HG03457 (cell line): ENCODE measurements at regions not wholly inside any gene's neighbourhood (a gene's known extent, or its start where the extent isn't known, plus 50 kb on each side); places are given as distances from the start of the nearest gene placed in this dataset.

Source experiments
- ATAC-seq: cut with Tn5 transposase; IDR thresholded peaks from one replicate; pipeline ENCODE4 v1.9.1; 2021; ENCODE audit warnings: moderate number of reproducible peaks; ENCODE audit not compliant: unreplicated experiment

DNA sequence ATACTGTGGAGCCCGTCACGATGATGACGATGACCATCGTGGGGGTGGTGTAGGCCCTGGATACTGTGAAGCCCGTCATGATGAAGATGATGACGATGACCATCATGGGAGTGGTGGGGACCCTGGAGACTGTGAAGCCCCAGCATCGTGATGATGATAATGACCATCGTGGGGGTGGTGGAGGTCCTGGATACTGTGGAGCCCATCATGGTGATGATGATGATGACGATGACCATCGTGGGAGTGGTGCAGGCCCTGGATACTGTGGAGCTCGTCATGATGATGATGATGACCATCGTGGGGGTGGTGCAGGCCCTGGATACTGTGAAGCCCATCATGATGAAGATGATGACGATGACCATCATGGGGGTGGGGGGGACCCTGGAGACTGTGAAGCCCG lies 81.0 kb upstream of the SALL3 start:
- no peak for ATAC-seq

- ATAC-seq: no peak
Observed at GRCh38 chr18:78899241-78899640, 80.4 kb upstream of the SALL3 start.

- no peak for ATAC-seq
Observed at GRCh38 chr18:78900938-78901909, 78.4 kb upstream of the SALL3 start.

DNA sequence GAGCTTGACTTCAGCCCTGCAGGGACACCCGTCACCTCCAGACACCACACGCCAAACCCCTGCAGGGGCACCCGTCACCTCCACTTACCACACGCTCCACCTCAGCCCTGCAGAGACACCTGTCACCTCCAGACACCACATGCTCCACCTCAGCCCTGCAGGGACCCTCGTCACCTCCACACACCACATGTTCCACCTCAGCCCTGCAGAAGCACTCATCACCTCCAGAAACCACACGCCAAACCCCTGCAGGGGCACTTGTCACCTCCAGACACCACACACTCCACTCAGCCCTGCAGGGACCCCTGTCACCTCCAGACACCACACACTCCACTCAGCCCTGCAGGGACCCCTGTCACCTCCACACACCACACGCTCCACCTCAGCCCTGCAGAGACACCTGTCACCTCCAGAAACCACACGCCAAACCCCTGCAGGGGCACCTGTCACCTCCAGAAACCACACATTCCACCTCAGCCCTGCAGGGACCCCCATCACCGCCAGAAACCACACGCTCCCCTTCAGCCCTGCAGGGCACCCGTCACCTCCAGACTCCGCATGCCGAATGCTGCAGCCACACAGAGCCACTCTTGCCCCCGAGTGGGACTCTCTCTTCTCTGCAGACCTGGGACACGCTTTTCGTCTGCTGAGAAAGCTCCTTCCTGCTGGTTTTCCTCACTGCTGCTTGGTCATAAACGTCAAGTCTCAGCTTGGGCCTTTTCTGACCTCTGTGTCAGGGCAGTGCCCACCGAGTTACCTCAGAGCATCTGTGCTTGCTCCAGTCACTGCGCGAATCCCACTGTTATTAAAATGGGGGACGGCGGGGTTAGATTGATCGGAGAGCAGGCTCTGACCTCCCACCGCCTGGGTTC lies 77.5 kb upstream of the SALL3 start:
- ATAC-seq: no peak

GRCh38 chr18:78902795-78903435 lies 76.7 kb upstream of the SALL3 start:
- no peak for ATAC-seq

- ATAC-seq: no peak
Observed at GRCh38 chr18:78903436-78904178, 76.0 kb upstream of the SALL3 start.

DNA sequence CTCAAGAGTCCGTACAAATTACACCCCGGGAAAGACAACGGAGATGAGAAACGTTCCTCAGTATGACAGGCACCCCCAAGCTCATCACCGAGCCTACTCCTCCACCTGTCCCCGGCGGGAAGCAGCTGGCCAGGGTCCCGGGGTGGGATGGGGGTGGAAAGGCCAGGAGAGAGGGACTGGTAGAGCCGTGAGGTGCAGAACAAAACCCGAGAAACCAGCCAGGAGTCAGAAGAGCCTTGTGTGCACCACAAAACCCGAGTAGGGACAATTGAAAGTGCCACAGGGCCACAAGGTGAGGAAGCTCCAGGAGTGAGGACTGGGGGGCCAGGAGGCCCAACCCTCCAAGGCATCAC lies 75.5 kb upstream of the SALL3 start:
- no peak for ATAC-seq

DNA sequence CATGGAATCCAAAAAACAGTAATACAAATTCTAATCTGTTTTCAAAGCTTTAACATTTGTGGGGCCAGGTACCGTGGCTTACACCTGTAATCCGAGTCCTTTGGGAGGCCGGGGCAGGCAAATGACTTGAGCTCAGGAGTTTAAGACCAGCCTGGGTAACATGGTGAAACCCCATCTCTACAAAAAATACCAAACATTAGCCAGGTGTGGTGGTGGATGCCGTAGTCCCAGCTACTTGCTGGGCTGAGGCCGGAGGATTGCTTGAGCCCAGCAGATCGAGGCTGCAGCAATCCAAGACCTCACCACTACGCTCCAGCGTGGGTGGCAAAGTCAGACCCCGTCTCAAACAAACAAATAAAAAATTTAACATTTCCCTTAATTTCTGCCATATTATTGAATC lies 74.3 kb upstream of the SALL3 start:
- no peak for ATAC-seq

- no peak for ATAC-seq
Observed at GRCh38 chr18:78906066-78906465, 73.6 kb upstream of the SALL3 start.

DNA sequence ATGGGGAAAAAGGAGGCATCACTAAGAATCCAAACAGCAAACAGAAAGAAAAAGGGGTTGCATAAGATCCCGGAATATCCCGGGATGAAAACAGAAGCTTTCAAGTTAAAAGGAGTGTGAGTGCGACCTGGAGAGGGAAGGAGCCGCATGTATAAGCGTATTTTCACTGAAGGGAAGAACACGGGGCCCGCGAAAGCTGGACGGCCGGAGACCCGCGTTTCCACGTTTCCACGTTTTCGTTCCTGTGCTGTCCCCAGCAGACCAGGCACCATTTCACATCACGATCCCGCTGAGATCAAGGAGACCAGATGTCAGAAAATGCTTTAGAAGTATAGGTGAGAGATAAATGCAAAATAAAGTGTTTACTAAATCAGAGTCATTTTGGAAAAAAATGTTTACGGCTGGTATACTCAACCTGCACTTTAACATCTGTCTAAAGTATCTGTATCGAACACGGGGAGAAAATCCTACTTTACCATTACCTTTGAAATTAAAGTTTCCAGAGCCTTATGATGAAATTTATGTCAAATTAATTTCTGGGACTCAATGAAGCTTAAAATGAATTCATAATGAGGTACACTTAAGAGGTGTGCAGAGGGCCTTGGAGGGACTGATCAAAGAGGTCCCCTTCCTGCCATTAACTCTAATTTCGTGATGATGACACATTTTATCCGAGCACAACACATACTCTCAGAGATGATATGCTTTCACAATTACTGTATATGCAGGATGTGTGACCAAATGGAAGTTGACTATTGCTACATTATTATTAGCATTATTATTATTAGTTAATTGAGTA lies 71.0 kb upstream of the SALL3 start:
- ATAC-seq: no peak

- ATAC-seq: no peak
Observed at GRCh38 chr18:78911751-78912283, 67.8 kb upstream of the SALL3 start.

GRCh38 chr18:78912336-78912735 lies 67.3 kb upstream of the SALL3 start:
- ATAC-seq: no peak

DNA sequence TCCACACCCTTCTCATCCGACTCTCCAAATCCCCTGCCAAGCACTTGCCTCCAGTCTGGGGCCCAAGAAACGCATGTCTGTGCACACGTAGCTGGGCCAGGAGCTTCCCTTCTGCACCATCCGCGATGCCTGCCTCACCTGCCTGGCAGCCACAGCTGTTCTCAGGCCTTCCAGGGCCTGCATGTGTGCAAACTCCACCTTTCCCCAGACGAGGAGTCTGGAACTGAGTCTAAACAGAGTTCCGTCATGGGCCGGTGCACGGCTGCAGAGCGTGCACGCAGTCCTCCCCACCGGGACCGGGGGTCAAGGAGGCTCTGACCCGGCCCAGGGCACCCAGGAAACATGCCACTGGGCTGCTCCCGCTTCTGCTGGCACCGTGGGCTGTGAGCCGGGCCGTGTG lies 66.8 kb upstream of the SALL3 start:
- ATAC-seq: no peak

GRCh38 chr18:78913395-78913794 lies 66.2 kb upstream of the SALL3 start:
- no peak for ATAC-seq

GRCh38 chr18:78913830-78914231 lies 65.8 kb upstream of the SALL3 start:
- ATAC-seq: no peak

- no peak for ATAC-seq
Observed at GRCh38 chr18:78914249-78914935, 65.2 kb upstream of the SALL3 start.

DNA sequence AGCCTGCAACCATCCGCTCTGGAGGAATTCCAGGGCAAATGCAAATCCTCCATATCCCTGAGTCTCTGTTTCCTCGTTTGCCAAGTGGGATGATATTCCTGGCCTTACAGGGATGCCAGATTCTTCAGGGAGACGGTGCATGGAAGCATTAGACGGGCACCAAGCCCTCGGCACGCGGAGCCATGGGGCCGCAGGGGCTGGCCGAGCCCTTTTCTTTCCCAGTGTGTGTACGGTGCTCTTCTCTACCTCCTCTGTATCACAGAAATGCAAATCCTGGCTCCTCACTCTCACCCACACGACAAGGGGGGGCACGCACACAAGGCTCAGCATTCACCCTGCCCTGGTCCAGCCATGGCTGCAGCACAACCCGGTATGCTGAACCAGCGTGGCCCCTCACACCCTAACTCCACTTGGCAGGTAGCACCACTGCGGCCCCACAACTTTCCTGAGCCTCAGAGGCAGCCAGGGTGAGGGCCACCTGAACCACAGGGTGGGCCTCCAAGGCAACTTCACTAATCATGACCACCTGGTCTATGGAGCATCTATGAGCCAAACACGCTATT lies 64.1 kb upstream of the SALL3 start:
- ATAC-seq: no peak

GRCh38 chr18:78918707-78919106 lies 60.9 kb upstream of the SALL3 start:
- ATAC-seq: no peak

DNA sequence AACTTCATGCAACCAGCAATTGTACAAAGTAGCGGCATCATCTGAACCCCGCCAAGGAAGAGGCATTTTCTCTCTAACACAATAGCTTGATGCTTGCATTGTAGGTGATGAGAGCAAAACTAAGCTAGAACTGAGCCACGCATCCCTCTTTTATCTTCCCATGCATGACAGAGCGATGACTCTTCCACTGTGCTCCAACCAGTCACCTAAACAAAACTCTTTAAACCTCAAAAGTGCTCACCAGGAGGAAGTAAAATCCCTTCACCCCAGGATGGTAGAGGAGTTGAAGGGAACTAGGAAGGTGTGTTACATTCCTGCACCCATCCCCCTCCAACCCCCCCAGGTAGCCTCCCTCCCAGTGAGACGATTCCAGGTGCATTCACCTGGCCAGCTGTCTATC lies 59.7 kb upstream of the SALL3 start:
- no peak for ATAC-seq
